HUES64 (cell line): ENCODE measurements at regions not wholly inside any gene's neighbourhood (a gene's known extent, or its start where the extent isn't known, plus 50 kb on each side); places are given as distances from the start of the nearest gene placed in this dataset.

Experiments
- H3K27ac ChIP-seq: 2 replicates; pipeline ENCODE4 v1.7.0; 2013; ENCODE audit warnings: low read depth, low read length, inconsistent platforms
- H3K27me3 ChIP-seq: 2 replicates; pipeline ENCODE4 v1.6.1; 2013; ENCODE audit warnings: mild to moderate bottlenecking, low read length; ENCODE audit not compliant: insufficient read depth
- H3K36me3 ChIP-seq: 2 replicates; pipeline ENCODE4 v1.6.1; 2013; ENCODE audit warnings: mild to moderate bottlenecking, low read length; ENCODE audit not compliant: insufficient read depth
- H3K4me1 ChIP-seq: 2 replicates; pipeline ENCODE4 v1.6.1; 2013; ENCODE audit warnings: mild to moderate bottlenecking, low read length, moderate library complexity; ENCODE audit not compliant: insufficient read depth
- H3K4me3 ChIP-seq: 2 replicates; pipeline ENCODE4 v1.5.1; 2013; ENCODE audit warnings: mild to moderate bottlenecking, low read length, moderate library complexity
- H3K9ac ChIP-seq: 2 replicates; pipeline ENCODE4 v1.6.1; 2013; ENCODE audit warnings: mild to moderate bottlenecking, low read depth, low read length
- H3K9me3 ChIP-seq: 2 replicates; pipeline ENCODE4 v1.6.1; 2013; ENCODE audit warnings: low read depth, low read length; ENCODE audit not compliant: insufficient read depth
- WGBS: fragments of 150-250, 120-280 bp; methylation state at CpG from one replicate; pipeline ENCODE4 v1.1.7; 2013; ENCODE audit warnings: missing lambda C conversion rate; 5-methylcytosine and 5-hydroxymethylcytosine counted together

DNA sequence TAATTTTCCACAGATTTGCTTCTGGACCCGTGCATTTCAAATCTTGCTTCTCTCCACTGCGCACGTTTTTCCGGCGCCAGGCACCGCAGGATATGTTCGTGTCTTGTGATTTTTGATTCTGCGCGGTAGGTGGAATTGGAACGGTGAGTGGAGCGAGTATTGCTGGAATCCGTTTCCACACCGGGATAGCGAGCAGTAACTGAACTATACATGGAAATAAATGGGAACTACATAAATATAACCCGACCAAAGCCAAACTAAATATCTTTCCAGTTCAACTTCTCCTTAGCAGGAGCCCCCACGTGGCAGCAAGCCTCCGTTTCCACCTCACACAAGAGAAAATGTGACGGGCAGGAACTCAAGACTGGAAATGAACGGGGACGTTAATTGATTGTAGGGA, 154.0 kb downstream of the SEC14L1 start:
- H3K4me3 ChIP-seq, result no peak overlapping the region
- peaks cover 3% of the 10 kb centered on the region; the same call in 1 of the 2 replicates for H3K36me3 ChIP-seq
- H3K27ac ChIP-seq, result no peak overlapping the region
- H3K4me1 ChIP-seq, result no peaks in the 10 kb centered on the region; the same call in 1 of the 2 replicates
- no peaks in the 10 kb centered on the region for H3K27me3 ChIP-seq
- H3K9me3 ChIP-seq, result peaks cover 11% of the 10 kb centered on the region; the same call in 1 of the 2 replicates
- 97% methylated on average over 19 of the region's 20 CpGs for WGBS
- no peak overlapping the region for H3K9ac ChIP-seq

- Histone ChIP-seq H3K27me3 (no peaks in the 10 kb centered on the region), H3K9me3 (peaks cover 11% of the 10 kb centered on the region; the same call in 1 of the 2 replicates), H3K9ac (no peak overlapping the region), H3K4me3 (no peak overlapping the region), H3K36me3 (peaks cover 3% of the 10 kb centered on the region; the same call in 1 of the 2 replicates), H3K27ac (no peak overlapping the region), H3K4me1 (no peaks in the 10 kb centered on the region; the same call in 1 of the 2 replicates)
- WGBS, result 77% methylated on average over 12 of the region's 12 CpGs
Observed at GRCh38 chr17:77295241-77295853, 154.6 kb downstream of the SEC14L1 start.

DNA sequence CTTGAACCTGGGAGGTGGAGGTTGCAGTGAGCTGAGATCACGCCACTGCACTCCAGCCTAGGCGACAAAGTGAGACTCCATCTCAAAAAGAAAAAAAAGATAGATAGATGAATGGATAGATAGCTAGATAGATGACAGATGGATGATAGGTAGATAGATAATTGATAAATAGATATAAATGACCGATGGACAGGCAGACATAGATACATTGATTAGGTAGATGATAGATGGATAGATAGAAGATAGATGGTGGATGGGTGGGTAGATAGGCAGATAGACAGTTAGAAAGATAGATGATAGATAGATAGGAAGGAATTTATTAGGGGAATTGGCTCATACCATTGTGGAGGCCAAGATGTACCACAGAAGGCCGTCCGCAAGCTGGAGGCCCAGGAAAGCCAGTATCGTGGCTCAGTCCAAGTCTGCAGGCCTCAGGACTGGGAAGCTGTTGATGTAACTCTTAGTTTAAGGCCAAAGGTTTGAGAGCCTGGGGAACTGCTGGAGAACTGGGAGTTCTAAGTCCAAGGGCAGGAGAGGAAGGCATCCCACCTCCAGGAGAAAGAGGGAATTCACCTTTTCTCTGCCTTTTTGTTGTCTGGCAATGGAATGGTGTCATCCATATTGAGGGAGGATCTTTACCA, 156.1 kb downstream of the SEC14L1 start:
- no peaks in the 10 kb centered on the region for H3K27me3 ChIP-seq
- peaks cover 11% of the 10 kb centered on the region; the same call in 1 of the 2 replicates for H3K9me3 ChIP-seq
- H3K4me1 ChIP-seq, result no peaks in the 10 kb centered on the region; the same call in 1 of the 2 replicates
- no peak overlapping the region for H3K27ac ChIP-seq
- peaks cover 3% of the 10 kb centered on the region; the same call in 1 of the 2 replicates for H3K36me3 ChIP-seq
- no peak overlapping the region for H3K4me3 ChIP-seq
- 87% methylated on average over 6 of the region's 6 CpGs for WGBS
- no peak overlapping the region for H3K9ac ChIP-seq

DNA sequence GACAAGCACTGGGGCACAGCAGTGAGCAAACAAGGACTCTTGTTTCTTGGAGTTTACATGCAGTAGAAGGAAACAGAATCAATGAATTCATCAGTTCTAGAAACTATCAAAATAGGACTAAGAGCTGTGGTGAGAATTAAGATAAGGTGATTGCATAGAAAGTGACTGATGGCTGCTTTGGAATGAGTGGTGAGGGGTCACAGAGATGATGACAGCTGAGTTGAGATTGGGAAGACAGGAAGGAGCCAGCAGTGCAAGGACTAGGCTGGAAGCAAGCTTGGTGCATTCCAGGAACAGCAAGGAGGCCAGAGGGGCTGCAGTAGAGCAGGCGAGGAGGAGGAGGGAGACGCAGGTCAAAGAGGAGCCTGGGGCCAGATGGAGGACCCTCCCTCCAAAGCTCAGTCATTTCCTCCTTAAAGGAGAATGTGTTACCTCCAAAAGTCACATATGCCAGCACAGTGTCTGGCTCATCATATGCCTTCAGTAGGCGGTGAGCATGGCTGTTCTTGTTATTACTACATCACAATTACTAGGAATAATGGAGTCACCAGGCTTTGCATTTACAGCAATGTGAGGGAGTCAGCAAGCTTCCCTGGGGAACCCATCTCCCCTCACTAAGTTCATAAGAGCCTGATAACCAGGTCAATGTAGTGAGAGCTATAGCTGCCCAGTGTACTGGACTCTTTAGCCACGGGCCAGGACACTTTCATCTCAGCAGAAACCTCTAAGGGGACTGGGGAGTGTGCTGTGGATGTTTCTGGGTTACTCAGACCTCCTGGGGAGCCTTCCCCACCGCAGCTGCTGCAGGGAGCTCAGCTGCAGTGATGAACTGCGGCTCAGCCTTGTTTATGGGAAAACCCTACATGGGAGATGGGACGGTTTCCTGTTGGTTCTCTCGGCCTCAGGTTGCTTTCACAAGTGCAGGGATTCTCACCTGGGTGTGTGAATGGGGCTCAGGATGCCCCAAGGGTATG, 157.2 kb downstream of the SEC14L1 start:
- Histone ChIP-seq H3K36me3 (peaks cover 3% of the 10 kb centered on the region; the same call in 1 of the 2 replicates), H3K9me3 (peaks cover 11% of the 10 kb centered on the region; the same call in 1 of the 2 replicates), H3K27me3 (no peaks in the 10 kb centered on the region), H3K9ac (no peak overlapping the region), H3K27ac (no peak overlapping the region), H3K4me1 (no peaks in the 10 kb centered on the region; the same call in 1 of the 2 replicates), H3K4me3 (no peak overlapping the region)
- WGBS, result 74% methylated on average over 8 of the region's 8 CpGs

DNA sequence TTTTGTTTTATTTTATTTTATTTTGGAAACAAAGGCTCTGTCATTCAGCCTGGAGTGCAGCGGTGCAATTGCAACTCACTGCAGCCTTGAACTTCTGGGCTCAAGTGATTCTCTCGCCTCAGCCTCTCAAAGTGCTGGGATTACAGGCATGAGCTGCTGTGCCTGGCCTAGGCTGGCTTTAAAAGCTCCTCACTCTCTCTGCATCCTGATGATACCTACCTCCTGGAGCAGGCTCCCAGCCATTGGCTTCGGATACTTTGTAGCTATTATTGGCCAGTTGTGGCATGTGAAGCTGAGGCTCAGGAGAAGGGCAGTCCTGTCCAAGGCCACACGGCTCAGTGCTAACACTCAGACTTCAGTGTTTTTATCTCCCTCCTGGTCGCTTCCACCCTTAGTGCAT, 158.0 kb downstream of the SEC14L1 start:
- Histone ChIP-seq H3K9ac (no peak overlapping the region), H3K27ac (no peak overlapping the region), H3K9me3 (peaks cover 11% of the 10 kb centered on the region; the same call in 1 of the 2 replicates), H3K36me3 (peaks cover 3% of the 10 kb centered on the region; the same call in 1 of the 2 replicates), H3K27me3 (no peaks in the 10 kb centered on the region), H3K4me1 (no peaks in the 10 kb centered on the region; the same call in 1 of the 2 replicates), H3K4me3 (no peak overlapping the region)
- 91% methylated on average over 5 of the region's 5 CpGs for WGBS

GRCh38 chr17:77299256-77300015, 158.7 kb downstream of the SEC14L1 start:
- Histone ChIP-seq H3K27me3 (no peaks in the 10 kb centered on the region), H3K27ac (no peak overlapping the region), H3K9ac (no peak overlapping the region), H3K4me1 (no peaks in the 10 kb centered on the region; the same call in 1 of the 2 replicates), H3K9me3 (peaks cover 11% of the 10 kb centered on the region; the same call in 1 of the 2 replicates), H3K36me3 (peaks cover 3% of the 10 kb centered on the region; the same call in 1 of the 2 replicates), H3K4me3 (no peak overlapping the region)
- 94% methylated on average over 6 of the region's 6 CpGs for WGBS

GRCh38 chr17:77300016-77300686, 159.4 kb downstream of the SEC14L1 start:
- Histone ChIP-seq H3K36me3 (peaks cover 2% of the 10 kb centered on the region; the same call in 1 of the 2 replicates), H3K4me3 (no peak overlapping the region), H3K9ac (no peak overlapping the region), H3K27me3 (no peaks in the 10 kb centered on the region), H3K9me3 (peaks cover 11% of the 10 kb centered on the region; the same call in 1 of the 2 replicates), H3K27ac (no peak overlapping the region), H3K4me1 (no peaks in the 10 kb centered on the region; the same call in 1 of the 2 replicates)
- 76% methylated on average over 4 of the region's 4 CpGs for WGBS

DNA sequence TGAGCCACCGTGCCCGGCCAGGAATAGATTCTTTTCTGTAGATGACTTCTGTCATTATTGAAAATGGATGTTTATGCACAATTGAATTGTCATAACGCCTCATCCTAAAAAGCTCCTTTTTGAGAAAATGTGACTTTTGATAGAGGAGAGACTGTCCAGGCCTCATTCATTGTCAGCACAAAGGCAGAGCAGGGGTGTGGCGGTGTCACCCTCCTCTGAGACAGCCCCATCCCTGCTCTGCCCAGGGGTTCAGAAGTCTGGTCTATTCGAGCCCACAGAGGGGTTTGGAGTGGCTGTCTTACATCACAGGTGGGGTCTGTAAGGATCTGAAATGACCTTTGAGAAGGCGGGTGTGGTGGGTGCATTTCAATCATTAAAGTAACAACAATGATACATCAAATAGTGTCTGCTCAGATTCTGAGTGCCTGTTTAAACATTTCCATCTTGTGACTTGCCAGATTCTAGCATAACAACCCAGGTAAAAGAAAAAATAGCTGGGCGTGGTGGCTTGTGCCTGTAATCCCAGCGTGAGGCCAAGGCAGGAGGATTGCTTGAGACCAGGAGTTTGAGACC, 161.0 kb downstream of the SEC14L1 start:
- Histone ChIP-seq H3K4me3 (no peak overlapping the region), H3K27me3 (no peaks in the 10 kb centered on the region), H3K9ac (no peak overlapping the region), H3K4me1 (no peaks in the 10 kb centered on the region; the same call in 1 of the 2 replicates), H3K27ac (no peak overlapping the region), H3K9me3 (peaks cover 11% of the 10 kb centered on the region; the same call in 1 of the 2 replicates), H3K36me3 (no peaks in the 10 kb centered on the region)
- WGBS, result 93% methylated on average over 8 of the region's 8 CpGs

GRCh38 chr17:77302682-77303081, 161.9 kb downstream of the SEC14L1 start:
- no peaks in the 10 kb centered on the region for H3K27me3 ChIP-seq
- peaks cover 11% of the 10 kb centered on the region; the same call in 1 of the 2 replicates for H3K9me3 ChIP-seq
- H3K27ac ChIP-seq, result no peak overlapping the region
- H3K4me1 ChIP-seq, result no peaks in the 10 kb centered on the region; the same call in 1 of the 2 replicates
- no peak overlapping the region for H3K4me3 ChIP-seq
- 97% methylated on average over 8 of the region's 8 CpGs for WGBS
- no peak overlapping the region for H3K9ac ChIP-seq
- no peaks in the 10 kb centered on the region for H3K36me3 ChIP-seq
